ENCODE measurements at regions not wholly inside any gene's neighbourhood (a gene's known extent, or its start where the extent isn't known, plus 50 kb on each side); places are given as distances from the start of the nearest gene placed in this dataset.

DNA sequence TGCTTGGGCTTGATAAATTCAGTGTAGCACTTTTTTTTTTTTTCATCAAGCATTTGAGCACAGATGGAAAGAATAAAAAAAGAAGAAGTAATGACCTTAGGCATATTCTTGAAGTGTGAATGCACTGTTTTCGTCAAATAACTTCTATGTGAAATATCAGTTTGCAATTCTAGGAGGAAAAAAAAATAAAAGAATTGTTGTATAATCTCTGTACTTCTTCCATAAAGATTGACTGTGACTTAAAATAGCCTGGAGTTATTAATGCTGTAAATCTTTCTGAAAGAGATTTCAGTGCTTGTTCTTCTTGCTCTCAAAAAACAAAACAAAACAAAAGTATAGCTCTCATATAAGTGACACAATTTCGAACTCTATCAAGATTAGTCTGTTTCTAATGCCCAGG is 536.9 kb upstream of the ZNF608 start:
- H3K79me2 ChIP-seq (ENCODE audit: control insufficient read depth, insufficient read depth, low read length) = no peaks in the 10 kb centered on the region
- H3K4me3 ChIP-seq (replicated peaks in 1 of 3; ENCODE audit: insufficient read depth in 1 of 3, low read depth in 1 of 3, low read length in 3 of 3) = no peak overlapping the region
- DNase-seq (ENCODE audit: low read depth, low spot score) (no peak), FAIRE-seq (no peak)
- no peaks in the 10 kb centered on the region for H3K9me3 ChIP-seq (replicated peaks; ENCODE audit: control insufficient read depth, insufficient read depth, low read length)
- CTCF ChIA-PET = no interaction called here
- TF ChIP-seq EZH2 (IDR thresholded peaks at IDR 0.05; ENCODE audit: borderline replicate concordance, low read depth, low read length, severe bottlenecking) = no peak
- no peak for TF ChIP-seq POLR2AphosphoS5 (IDR thresholded peaks at IDR 0.05; ENCODE audit: insufficient read depth, low read depth, low read length)
- TF ChIP-seq JUN (IDR thresholded peaks at IDR 0.05; ENCODE audit: borderline replicate concordance, insufficient read depth, insufficient read length, low read depth) = no peak
- no peak for TF ChIP-seq FOS (IDR thresholded peaks at IDR 0.05; ENCODE audit: borderline replicate concordance, insufficient read depth, low read length)
- no peak for TF ChIP-seq GATA2 (IDR thresholded peaks at IDR 0.05; ENCODE audit: insufficient read depth, insufficient read length, low read depth, low read length)
- TF ChIP-seq, protein P1, sequence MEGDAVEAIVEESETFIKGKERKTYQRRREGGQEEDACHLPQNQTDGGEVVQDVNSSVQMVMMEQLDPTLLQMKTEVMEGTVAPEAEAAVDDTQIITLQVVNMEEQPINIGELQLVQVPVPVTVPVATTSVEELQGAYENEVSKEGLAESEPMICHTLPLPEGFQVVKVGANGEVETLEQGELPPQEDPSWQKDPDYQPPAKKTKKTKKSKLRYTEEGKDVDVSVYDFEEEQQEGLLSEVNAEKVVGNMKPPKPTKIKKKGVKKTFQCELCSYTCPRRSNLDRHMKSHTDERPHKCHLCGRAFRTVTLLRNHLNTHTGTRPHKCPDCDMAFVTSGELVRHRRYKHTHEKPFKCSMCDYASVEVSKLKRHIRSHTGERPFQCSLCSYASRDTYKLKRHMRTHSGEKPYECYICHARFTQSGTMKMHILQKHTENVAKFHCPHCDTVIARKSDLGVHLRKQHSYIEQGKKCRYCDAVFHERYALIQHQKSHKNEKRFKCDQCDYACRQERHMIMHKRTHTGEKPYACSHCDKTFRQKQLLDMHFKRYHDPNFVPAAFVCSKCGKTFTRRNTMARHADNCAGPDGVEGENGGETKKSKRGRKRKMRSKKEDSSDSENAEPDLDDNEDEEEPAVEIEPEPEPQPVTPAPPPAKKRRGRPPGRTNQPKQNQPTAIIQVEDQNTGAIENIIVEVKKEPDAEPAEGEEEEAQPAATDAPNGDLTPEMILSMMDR (IDR thresholded peaks at IDR 0.05; ENCODE audit: extremely low read depth in 1 of 2, insufficient read depth in 1 of 2, low read depth in 1 of 2, low read length in 2 of 2) = no peak
- TF ChIP-seq POLR2A (IDR thresholded peaks at IDR 0.05; ENCODE audit: low read depth, low read length) = no peak
- TF ChIP-seq MYC (IDR thresholded peaks at IDR 0.05; ENCODE audit: low read depth, low read length) = no peak
- TF ChIP-seq, protein P2, sequence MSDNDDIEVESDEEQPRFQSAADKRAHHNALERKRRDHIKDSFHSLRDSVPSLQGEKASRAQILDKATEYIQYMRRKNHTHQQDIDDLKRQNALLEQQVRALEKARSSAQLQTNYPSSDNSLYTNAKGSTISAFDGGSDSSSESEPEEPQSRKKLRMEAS (IDR thresholded peaks at IDR 0.05; ENCODE audit: insufficient read depth, insufficient read length) = no peak
- POLR2A ChIA-PET = no interaction called here
- H3K4me2 ChIP-seq (ENCODE audit: insufficient read depth, low read length) = no peak overlapping the region
- dilution Hi-C loops (cut with MboI; ENCODE audit: extremely low pct_ligation_motif_present, low sequenced_read_pairs) = no loop called here
- H2AFZ ChIP-seq (ENCODE audit: low read depth, low read length) = no peak overlapping the region
- no TSS peak for BruUV-seq (replicated peaks)
- H3K9me1 ChIP-seq (replicated peaks; ENCODE audit: control insufficient read depth, extremely low read depth, insufficient read depth, low read length) = no peaks in the 10 kb centered on the region
- H3K27me3 ChIP-seq (ENCODE audit: control insufficient read depth in 2 of 2, insufficient read depth in 2 of 2, low read length in 2 of 2) = no peaks in the 10 kb centered on the region
- no peaks in the 10 kb centered on the region for H3K36me3 ChIP-seq (ENCODE audit: control insufficient read depth in 2 of 2, extremely low read depth in 1 of 2, insufficient read depth in 2 of 2, low read length in 2 of 2)
- H3K9ac ChIP-seq (replicated peaks; ENCODE audit: extremely low read depth, insufficient read depth, low read length) = no peak overlapping the region
- H3K27ac ChIP-seq (ENCODE audit: insufficient read depth, low read depth, low read length) = no peak overlapping the region
- peaks cover 3% of the 10 kb centered on the region for H3K4me1 ChIP-seq (ENCODE audit: control insufficient read depth, extremely low read depth, insufficient read depth, low read length)
- intact Hi-C loops (cut with micrococcal nuclease) = no loop called here
- no peaks in the 10 kb centered on the region for H4K20me1 ChIP-seq (replicated peaks; ENCODE audit: control insufficient read depth, extremely low read depth, insufficient read depth, low read length)

Data from endothelial cell of umbilical vein (primary cell).